ENCODE measurements at regions not wholly inside any gene's neighbourhood (a gene's known extent, or its start where the extent isn't known, plus 50 kb on each side); places are given as distances from the start of the nearest gene placed in this dataset.
A peak's percentile ranks its signal among the peaks of the same experiment; 100 is the strongest.

GRCh38 chr21:41045534-41046268 lies 122.3 kb upstream of the BACE2 start:
- DNase-seq (ENCODE audit: low read depth) = no peak

- DNase-seq (ENCODE audit: low read depth) = no peak
Observed at GRCh38 chr21:41048145-41048544, 119.8 kb upstream of the BACE2 start.

- no peak for DNase-seq (ENCODE audit: low read depth)
Observed at GRCh38 chr21:41048623-41049022, 119.3 kb upstream of the BACE2 start.

GRCh38 chr21:41052820-41053555 lies 115.0 kb upstream of the BACE2 start:
- no peak for DNase-seq (ENCODE audit: low read depth)

GRCh38 chr21:41054018-41054578 lies 113.9 kb upstream of the BACE2 start:
- no peak for DNase-seq (ENCODE audit: low read depth)

GRCh38 chr21:41055266-41055665 lies 112.7 kb upstream of the BACE2 start:
- no peak for DNase-seq (ENCODE audit: low read depth)

GRCh38 chr21:41059871-41060270 lies 108.1 kb upstream of the BACE2 start:
- DNase-seq (ENCODE audit: low read depth) = no peak

GRCh38 chr21:41061701-41062100 lies 106.3 kb upstream of the BACE2 start:
- DNase-seq (ENCODE audit: low read depth) = no peak

- DNase-seq (ENCODE audit: low read depth) = no peak
Observed at GRCh38 chr21:41064334-41064791, 103.6 kb upstream of the BACE2 start.

- no peak for DNase-seq (ENCODE audit: low read depth)
Observed at GRCh38 chr21:41064951-41065350, 103.0 kb upstream of the BACE2 start.

- DNase-seq (ENCODE audit: low read depth) = no peak
Observed at GRCh38 chr21:41065539-41065938, 102.4 kb upstream of the BACE2 start.

- no peak for DNase-seq (ENCODE audit: low read depth)
Observed at GRCh38 chr21:41066086-41066938, 101.6 kb upstream of the BACE2 start.

- no peak for DNase-seq (ENCODE audit: low read depth)
Observed at GRCh38 chr21:41067709-41068108, 100.3 kb upstream of the BACE2 start.

GRCh38 chr21:41068496-41068895 lies 99.5 kb upstream of the BACE2 start:
- no peak for DNase-seq (ENCODE audit: low read depth)

GRCh38 chr21:41068967-41069642 lies 98.9 kb upstream of the BACE2 start:
- DNase-seq (ENCODE audit: low read depth) = peak; percentile 35

GRCh38 chr21:41070284-41070683 lies 97.7 kb upstream of the BACE2 start:
- DNase-seq (ENCODE audit: low read depth) = no peak

GRCh38 chr21:41071258-41072171 lies 96.4 kb upstream of the BACE2 start:
- DNase-seq (ENCODE audit: low read depth) = no peak

- no peak for DNase-seq (ENCODE audit: low read depth)
Observed at GRCh38 chr21:41073558-41073957, 94.4 kb upstream of the BACE2 start.

GRCh38 chr21:41074396-41075184 lies 93.4 kb upstream of the BACE2 start:
- DNase-seq (ENCODE audit: low read depth) = no peak

GRCh38 chr21:41075656-41076055 lies 92.3 kb upstream of the BACE2 start:
- DNase-seq (ENCODE audit: low read depth) = no peak

Data from ELR (cell line).